HEK293T (cell line): ENCODE measurements at regions not wholly inside any gene's neighbourhood (a gene's known extent, or its start where the extent isn't known, plus 50 kb on each side); places are given as distances from the start of the nearest gene placed in this dataset.

Experiments used
- ARNT ChIP-seq: fragments of 450-650 bp; IDR thresholded peaks from 2 replicates; pipeline ENCODE4 v1.6.1; 2017; ENCODE audit warnings: mild to moderate bottlenecking
- BHLHE40 ChIP-seq: fragments of 450-650 bp; IDR thresholded peaks from 2 replicates; pipeline ENCODE4 v1.6.1; 2016; ENCODE audit warnings: mild to moderate bottlenecking, moderate library complexity, borderline replicate concordance
- CTBP1 ChIP-seq: fragments of 450-650 bp; IDR thresholded peaks from 2 replicates; pipeline ENCODE4 v1.6.1; 2016; ENCODE audit warnings: borderline replicate concordance
- FOXK2 ChIP-seq: fragments of 450-650 bp; IDR thresholded peaks from 2 replicates; pipeline ENCODE4 v1.6.1; 2016; ENCODE audit warnings: mild to moderate bottlenecking
- FOXM1 ChIP-seq: fragments of 450-650 bp; IDR thresholded peaks from 2 replicates; pipeline ENCODE4 v1.6.1; 2017; ENCODE audit warnings: mild to moderate bottlenecking, borderline replicate concordance
- HDGF ChIP-seq: fragments of 450-650 bp; IDR thresholded peaks from 2 replicates; pipeline ENCODE4 v1.6.1; 2017; ENCODE audit warnings: antibody characterized with exemption, borderline replicate concordance
- SP1 ChIP-seq: fragments of 450-650 bp; IDR thresholded peaks from 2 replicates; pipeline ENCODE4 v1.6.1; 2017
- TARDBP ChIP-seq: fragments of 450-650 bp; IDR thresholded peaks from 2 replicates; pipeline ENCODE4 v1.6.1; 2016
- ZNF384 ChIP-seq: fragments of 450-650 bp; IDR thresholded peaks from 2 replicates; pipeline ENCODE4 v1.6.1; 2016

GRCh38 chr3:135781026-135781815 is 184.3 kb upstream of the PPP2R3A start:
- TF ChIP-seq ZNF384 (no peak), HDGF (no peak), FOXK2 (no peak), ARNT (no peak), CTBP1 (no peak), TARDBP (no peak), BHLHE40 (no peak), SP1 (no peak), FOXM1 (no peak)
